HG03378 (cell line): ENCODE measurements at regions not wholly inside any gene's neighbourhood (a gene's known extent, or its start where the extent isn't known, plus 50 kb on each side); places are given as distances from the start of the nearest gene placed in this dataset.

Source experiments
- ATAC-seq: cut with Tn5 transposase; IDR thresholded peaks from one replicate; pipeline ENCODE4 v1.9.1; 2021; ENCODE audit warnings: mild to moderate bottlenecking, moderate library complexity; ENCODE audit not compliant: unreplicated experiment

DNA sequence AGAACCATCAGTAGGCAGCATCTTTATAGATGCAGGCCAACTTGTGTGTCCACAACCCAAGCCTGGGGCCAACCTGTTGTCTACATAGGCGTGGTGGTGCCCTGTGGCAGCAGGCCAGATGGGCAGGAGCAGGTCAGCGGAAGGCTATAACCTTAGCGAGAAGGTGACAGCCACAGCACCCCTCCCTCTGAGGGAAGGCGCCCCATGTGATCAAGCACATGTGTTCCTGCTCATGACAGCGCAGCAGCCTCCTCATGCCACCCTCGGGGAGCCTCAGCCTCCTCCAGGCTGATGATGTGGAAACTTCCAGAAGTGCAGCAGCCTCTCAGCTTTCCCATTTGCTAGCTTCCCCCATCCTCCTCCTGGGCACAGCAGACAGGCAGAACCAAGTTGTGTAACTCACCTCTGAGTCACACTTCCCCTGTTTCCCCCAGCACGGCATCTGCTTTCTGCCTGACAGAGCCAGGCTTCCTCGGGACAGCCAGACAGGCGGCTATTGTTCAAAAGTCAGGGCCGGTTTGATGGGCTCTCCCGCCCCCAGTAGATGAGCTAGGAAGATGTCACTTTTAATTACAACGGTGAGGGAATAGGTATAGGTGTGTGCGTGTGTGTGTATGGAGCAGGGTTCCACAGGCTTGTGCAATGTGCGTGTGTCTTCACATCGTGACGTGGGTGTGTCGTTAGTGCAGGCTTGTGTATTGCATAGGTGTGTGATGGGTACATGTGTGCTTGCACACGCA lies 312.0 kb upstream of the ZMIZ1 start:
- no peak for ATAC-seq

DNA sequence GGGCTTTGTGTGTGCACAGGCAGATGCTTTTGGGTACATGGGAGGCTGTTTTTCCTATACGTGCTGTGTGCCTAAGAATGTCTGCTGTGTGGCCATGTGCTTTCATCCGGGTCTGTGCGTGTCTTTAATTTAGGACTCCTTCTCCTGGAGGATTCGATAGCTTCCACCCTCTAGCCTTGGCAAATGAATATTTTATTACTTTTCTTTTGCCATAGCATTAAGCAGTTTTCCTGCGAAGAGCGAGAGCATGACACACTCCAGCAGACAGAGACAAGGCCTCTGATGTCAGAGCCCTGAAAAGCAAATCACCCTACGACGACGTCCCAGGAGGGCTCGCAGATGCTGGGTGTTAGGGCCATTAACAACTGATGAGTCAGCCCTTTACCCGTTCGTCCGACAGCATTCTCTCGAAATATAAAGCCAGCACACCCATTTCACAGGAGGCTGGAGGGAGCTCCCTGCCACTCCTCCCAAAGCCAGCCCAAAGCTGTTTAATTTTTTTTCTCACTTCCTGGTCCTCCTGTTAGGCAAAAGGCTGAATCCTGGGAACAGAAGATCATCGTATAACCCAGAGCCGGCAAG lies 311.3 kb upstream of the ZMIZ1 start:
- no peak for ATAC-seq

DNA sequence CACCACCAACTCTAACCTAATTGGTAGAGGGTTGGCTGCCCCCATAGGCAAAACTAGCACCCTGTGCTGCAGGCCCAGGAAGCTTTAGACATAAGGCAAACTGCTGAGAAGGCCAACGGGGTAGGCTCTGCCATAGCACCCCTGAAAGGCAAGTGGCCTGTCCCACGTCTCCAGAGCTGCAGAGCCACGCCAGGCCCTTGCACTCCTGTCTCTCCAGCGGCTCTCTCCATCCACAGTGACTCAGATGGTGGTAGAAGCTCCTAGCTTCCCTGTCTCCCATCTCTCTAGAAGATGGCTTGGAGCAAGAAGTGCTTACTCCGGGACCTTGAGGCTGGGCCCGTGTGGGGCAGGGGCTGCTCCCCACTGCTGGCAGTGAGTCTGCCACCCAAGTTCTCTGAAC lies 310.6 kb upstream of the ZMIZ1 start:
- no peak for ATAC-seq

DNA sequence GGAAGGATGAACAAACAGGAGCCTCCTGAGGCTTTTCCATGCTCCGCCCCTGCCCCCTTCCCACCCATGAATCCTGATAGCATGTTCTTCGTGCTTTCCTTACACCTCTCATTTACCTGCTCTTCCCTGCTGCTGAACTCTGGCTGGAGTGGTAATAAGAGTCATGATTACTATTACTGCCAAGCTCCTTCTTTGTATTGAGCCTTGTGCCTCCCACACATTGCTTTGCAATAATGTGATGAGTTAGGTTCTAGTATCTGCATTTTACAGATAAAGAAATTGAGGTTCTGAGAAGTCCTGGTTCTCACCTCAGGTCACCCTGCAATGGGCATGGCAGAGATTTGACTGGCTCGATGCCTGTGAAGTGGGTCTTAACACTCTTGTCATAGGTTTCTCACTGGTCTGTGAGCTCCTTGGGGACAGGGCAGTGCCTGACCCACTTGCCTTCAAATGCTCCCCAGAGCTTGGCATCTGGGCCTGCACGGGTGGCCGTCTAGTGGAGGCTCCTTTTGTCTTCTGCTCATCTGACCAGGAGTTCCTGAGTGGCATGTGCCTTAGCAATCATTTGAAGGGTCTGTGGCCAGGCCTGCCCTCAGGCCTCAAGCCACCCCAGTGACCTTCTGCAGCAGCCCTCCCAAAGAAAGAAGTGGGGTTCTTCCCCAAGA lies 309.2 kb upstream of the ZMIZ1 start:
- ATAC-seq = no peak

DNA sequence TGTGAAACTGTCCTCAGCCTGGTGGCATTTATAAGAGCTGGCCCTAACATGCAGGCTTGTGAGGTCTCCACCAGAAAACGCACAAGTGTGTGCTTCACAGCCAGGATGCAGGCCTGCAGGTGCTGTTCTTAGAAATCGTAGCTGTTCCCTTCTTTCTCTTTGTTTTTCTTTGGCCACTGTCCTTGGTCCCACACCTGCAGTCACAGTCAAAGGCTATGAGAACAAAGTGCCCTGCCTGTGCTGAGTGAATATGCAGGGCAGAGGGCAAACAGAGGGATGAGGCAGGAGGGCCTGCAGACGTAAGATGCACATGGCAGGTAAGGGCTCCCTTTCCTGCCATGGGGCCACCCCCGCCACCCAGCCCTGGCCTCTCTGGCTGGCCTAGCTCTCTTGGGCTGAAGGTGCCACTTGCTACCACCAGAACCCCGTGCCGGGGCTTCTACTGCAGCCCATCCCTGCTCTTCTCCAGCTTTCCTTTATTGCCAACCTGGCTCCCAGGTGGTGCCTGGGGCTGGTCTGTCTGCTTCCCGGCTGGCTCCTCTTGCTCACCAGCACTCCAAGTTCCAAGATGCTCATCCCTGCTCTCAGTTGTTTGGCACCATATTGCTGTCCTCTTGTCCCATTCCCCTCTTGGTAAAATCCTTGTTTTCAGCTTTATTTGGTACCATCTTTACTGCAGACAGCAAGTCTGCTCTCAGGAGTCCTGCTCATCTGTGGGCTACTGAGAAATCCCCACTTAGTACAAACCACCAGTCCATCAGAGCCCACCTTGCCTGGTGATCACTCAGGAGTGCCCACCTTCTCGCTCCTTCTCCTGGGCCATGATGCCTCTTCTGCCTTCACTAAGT lies 308.1 kb upstream of the ZMIZ1 start:
- ATAC-seq = no peak

DNA sequence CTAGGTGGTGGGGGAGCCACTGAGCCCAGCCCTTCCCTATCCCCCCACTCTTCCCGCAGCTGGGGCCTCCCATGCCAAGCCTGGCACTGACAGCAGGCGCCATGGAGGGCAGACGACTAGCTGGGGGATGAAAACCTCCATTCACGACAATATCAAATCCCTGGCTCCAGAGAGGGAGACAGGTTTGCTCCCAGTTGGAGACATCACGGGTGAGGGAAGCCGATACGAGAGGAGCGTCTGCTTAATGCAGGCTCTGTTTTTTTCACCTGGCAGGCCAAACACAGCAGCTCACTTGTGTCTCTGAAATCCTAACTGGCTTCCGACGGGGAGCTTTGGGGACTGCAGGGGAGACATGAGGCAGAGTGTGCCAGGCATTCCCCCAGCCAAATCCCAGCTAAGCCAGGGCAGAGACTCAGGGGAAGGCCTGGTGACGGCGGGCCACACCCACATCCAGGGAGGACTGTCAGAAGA lies 307.4 kb upstream of the ZMIZ1 start:
- no peak for ATAC-seq

DNA sequence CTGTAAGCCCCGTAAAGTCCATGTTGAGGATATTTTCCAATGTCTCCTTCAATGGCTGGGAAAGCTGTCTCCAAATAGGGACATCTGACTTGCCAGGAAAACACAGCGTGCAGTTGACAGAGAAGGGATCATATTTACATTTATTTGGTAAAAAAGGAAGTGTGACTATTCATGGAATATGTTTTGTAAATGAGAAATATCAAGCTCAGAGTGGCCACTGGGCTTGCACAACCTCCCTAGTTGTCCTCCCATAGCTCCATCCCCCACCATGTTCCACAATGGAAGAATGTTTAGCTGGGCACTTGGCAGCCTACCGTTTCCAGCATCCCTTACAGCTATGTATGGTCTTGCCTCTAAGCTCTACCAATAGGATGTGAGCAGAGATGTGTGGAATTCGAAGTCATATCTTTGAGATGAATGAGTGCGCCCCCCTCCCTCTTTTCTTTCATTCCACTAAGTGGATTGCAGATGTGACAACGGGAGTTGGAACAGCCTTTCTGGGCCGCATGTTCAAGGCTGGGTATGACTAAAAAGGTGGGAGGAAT lies 306.6 kb upstream of the ZMIZ1 start:
- ATAC-seq = no peak

DNA sequence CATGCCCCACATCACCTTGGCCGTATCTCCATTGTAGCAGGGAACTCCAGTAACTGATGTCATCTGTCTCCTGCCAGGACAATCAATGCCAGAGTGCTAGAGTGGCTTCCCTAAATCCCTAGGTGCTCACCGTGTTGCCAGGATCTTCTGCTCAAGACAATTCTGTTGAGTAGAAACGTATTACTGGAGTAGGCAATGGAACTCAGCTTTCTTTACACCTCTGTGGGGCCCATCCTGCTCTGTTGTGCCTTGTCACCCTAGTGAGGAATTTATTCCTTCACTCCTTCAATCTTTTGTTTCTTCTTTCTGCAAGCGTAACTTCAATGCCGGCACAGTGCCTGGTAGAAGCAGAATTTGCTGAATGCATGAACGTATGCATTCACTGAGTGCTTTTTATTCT lies 305.5 kb upstream of the ZMIZ1 start:
- ATAC-seq = no peak

DNA sequence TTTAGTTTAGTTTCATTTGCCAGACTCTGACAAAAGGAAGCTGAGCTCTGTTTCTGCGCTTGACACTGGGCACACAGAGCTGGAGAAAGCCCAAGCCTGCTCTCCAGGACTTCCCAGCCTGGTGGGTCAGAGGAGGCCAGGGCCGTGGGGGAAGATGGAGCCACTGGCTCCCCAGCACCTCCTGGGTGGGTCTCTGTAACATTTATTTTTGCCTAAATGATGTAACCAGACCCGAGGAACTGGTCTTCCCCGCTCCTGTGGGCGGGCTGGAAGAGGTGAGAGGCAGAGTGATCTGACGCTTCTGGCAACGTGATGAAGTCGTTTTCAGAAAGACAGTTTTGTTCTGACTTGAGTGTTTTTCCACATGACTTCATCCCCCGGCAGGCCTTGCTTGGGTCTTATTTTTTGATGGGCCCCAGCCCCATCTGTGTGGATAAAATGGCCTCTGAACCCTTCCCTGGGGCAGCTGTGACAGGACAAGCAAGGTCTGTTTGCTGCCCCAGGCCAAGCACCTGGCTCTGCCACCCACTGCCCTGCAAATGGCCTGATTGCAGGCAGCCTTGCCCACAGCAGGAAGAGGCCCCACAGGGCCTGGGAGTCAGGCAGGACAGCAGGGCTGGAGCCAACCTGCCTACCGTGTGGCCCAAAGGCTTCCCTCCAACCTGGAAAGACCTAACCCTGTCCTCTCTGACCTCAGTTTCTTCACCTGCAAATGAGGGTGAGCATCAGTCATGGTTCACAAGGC lies 304.9 kb upstream of the ZMIZ1 start:
- ATAC-seq = peak; percentile 65

DNA sequence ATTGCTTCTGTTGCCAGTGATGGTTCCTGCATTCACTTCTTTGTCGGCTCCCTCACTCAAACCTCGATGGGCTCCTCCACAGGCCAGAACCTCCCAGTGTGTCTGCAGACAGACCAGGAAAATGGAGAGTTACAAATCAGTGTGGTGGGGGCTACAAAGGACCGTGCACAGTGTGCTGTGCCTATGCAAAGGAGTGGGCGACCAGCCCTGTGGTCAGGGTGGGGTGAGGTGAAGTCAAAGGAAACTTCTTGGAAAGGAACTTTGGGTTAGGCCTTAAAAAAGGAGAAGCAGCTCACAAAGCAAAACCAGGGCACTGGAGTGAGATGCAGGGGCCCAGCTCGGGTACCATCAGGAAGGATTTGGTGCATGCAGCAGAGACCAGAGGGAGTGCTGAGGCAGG lies 304.3 kb upstream of the ZMIZ1 start:
- ATAC-seq = no peak

DNA sequence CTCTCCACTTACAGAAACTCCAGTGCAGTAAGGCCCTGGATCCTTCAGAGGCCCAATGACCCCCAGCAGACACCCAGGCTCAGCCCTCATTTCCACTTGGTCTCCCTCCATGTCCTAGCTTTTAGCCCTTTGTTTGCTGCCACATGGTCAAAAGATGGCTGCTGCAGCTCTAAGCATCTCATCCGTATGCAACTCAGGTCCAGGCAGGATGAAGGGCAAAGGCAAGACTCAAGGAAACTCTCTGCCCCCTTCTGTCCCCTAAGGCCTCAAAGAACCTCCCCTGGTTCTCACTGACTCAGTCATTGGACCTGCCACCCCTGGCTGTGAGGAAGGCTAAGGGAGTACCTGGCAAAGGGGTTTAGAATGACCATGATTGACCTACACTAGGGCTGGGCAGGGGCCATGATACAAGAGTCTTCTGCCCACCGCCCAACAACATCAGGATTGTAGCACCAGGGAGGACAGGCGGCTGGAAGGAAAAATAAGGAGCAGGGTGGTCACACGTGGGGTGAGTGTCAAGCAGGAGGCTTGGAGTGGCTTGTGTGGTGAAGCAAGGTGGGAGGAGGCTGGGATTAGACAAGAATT lies 303.8 kb upstream of the ZMIZ1 start:
- no peak for ATAC-seq

DNA sequence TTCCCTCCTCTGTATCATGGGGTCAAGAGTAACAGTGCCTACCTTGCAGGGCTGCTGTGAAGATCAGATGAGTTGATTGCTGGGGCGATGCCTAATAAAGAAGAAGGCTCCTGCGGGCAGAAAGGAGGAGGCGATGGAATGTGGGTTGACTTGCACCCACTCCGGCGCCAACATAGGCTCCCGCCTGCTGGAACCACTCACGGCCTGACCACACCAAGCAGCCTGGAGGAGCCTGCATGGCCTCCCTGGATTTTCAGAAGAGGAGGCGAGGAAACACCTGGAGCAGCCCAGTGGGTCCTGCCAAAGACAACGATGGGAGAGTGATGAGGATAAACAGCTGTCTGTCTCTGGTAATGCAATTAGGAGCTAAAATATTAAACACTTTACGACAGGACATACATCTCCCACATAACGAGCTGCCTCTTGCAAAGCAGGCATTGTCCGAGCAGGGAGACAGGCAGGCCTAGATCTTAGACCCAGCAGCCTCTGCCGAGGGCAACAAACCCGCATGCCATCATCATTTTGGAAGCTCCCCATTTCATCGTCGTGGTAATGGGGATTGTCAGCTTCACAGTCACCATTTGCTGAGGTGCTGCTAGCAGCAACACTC lies 302.9 kb upstream of the ZMIZ1 start:
- ATAC-seq = no peak

DNA sequence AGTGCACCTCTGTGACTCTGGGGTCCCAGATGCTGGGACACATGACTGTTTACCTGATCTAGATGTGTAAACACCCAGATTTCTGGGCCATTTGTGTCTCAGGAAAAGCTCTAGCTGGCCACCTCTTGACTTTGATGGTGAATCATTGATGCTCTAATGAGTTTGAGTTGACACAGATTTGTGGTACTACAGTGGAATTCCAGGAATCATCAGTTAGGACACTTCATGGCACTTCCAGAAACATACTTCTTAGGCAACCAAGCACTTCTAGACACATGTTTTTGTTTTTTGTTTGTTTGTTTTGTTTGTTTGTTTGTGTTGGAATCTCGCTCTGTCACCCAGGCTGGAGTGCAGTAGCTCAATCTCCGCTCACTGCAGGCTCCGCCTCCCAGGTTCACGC lies 302.2 kb upstream of the ZMIZ1 start:
- ATAC-seq = no peak

DNA sequence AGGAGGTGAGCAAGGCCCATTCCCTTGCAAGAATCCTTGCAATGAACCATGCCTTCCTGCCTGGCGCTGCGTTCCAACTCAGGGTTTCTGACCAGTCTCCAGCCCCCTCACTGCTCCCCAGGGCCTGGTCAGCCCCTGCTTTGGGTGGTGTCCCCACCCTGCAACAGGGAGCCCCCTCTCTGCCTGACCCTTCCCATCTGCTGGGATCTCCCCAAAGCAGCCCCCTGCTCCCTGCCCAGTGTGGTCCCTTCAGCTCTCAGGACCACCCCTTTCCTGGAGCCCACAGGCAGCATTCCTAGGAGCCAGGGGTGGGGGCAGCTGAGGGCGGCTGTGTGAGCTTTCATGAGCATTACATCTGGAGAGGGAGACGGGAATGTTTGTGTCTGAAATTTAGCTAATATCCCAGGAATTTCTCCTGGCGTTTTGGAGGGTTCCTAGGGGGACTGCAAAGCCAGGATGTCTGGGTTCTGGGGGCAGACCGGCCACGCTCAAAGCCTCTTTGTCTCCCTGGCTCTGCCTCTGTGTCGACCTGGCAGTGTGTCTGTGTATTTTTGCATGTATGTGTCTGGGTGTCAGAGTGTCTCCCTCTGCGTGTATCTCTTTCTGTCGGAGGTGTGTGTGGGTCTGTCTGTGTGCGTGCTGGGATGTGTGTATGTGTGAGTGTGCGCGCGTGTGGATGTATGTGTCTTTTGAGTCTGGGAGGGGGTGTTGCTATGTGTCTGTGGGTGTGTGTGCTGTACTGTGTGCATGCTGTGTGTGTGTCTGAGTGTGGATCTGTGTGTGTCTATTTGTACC lies 300.5 kb upstream of the ZMIZ1 start:
- ATAC-seq = no peak

DNA sequence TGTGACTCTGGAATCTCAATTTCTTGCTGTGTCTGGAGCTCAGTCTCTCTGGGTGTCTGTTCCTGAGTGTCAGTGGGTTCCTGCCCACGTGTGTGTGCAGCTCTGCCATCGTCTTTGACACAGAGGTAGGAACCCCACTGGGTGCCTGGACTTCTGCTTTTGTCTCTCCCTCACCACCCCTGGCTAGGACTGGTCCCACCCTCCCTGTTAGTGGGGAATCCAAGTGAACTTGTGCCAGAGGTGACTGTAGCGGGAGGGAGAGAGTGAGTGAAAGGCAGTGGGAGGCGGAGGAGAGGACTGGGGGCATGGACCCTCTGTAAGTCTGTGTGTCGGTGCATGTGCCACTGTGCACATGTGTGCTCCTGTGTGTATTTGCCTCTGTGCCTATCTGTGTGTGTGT lies 299.9 kb upstream of the ZMIZ1 start:
- ATAC-seq = no peak

DNA sequence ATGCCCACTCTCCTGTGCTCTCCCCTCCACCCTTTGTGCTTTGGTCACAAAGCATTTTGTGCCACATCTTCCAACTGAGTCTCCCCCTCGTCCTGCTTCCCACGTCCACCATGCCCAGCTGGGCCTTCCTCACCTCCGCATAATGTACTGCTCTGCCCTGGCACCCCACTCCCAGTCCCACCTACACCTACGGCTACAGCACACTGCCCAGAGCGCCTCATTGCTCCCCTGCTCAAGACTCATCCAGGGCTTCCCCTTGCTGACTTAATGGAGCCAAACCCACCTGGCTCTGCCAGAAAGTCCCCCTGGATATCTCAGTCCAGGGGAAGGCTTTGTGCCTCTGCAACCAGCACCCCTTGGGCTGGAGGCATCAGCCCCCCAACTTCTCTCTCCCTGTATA lies 299.2 kb upstream of the ZMIZ1 start:
- no peak for ATAC-seq

DNA sequence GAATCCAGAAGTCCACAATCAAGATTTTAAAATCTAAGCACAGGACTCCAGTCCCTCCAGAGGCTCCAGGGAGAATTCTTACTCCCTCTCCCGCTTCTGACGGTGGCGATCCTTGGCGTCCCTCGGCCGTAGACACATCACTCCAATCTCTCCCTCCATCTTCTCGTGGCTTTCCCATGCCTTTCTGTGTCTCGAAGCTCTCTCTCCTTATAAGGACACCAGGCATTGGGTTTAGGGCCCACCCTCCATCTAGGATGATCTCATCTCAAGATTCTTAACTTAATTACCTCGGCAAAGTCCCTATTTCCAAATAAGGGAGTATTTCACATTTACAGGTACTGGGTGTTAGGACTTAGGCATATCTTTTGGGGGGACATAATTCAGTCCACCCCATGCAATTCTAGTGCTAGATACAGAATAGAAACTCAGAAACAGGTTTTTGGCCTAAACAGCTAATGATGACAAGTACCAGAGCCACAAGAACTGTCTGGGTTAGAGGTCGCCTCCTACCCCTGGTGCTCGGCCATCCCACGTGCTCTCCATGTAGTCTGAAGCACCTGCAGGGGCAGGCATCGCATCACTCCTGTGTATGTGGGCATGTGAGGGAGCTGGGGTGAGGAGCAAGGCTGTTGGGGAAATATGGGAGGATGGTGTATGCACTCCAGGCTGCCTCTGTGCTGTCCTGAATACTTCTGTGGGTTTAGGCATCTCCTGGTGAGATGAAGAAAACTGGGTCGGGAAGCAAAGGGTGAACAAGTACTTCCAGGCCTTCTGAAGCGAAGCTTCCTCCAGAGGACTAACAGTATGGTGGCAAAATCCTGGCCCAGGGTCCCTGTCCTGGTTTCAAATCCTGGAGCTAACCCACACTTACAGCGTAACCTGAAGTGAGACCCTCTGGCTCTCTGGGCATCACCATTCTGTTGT lies 298.3 kb upstream of the ZMIZ1 start:
- no peak for ATAC-seq

DNA sequence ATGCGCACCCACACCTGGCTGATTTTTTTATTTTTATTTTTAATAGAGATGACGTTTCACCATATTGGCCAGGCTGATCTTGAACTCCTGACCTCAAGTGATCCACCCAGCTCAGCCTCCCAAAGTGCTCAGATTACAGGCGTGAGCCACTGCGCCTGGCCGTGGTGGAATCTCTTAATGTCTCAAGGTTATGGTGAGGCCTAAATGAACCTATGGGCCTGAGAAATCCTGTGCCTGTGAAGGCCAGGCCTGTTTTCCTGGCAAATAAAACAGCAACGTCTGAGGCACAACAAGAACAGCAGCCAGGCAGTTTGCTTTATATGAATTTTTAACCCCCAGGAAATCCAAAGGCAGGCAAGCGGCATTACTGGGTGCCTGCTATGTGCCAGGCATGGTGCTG lies 297.5 kb upstream of the ZMIZ1 start:
- no peak for ATAC-seq
